Esophagus muscularis mucosa (tissue), 3 donors: ENCODE measurements at regions not wholly inside any gene's neighbourhood (a gene's known extent, or its start where the extent isn't known, plus 50 kb on each side); places are given as distances from the start of the nearest gene placed in this dataset.

Experiments used
- CTCF ChIP-seq, 3 experiments: fragments of 200-600 bp in 2 of 3; fragments of 450-650 bp in 1 of 3; sonication (generic) in 2 of 3; IDR thresholded peaks; one replicate each; pipeline ENCODE4 v1.5.1; 2017 to 2019; ENCODE audit warnings: antibody characterized with exemption in 3 of 3, mild to moderate bottlenecking in 2 of 3, moderate library complexity in 1 of 3
- POLR2A ChIP-seq: fragments of 450-650 bp; IDR thresholded peaks from one replicate; pipeline ENCODE4 v1.6.1; 2017; ENCODE audit warnings: antibody characterized with exemption, moderate library complexity, mild to moderate bottlenecking, low read depth
- POLR2AphosphoS5 ChIP-seq, 2 donors: sonication (generic); formaldehyde crosslinking; IDR thresholded peaks; one replicate each; pipeline ENCODE4 v1.6.1; 2017; ENCODE audit warnings: antibody characterized with exemption in 2 of 2

GRCh38 chr21:41613533-41613909 is 105.6 kb upstream of the TMPRSS2 start:
- TF ChIP-seq CTCF (IDR thresholded peaks at IDR 0.05), result no peak
- no peak for TF ChIP-seq POLR2AphosphoS5 (IDR thresholded peaks at IDR 0.05)
- no peak for TF ChIP-seq POLR2A
